Bronchial epithelial cell (primary cell): ENCODE measurements at regions not wholly inside any gene's neighbourhood (a gene's known extent, or its start where the extent isn't known, plus 50 kb on each side); places are given as distances from the start of the nearest gene placed in this dataset.

Experiments used
- DNase-seq: peaks from one replicate; pipeline ENCODE4 v3.0.0-alpha.2; 2010; ENCODE audit warnings: low read depth
- FAIRE-seq: peaks from 2 replicates; lab custom pipeline; 2011; peaks lifted over from hg19 to GRCh38; lab: Jason Lieb, UNC
- H3K27me3 ChIP-seq: 2 replicates; pipeline ENCODE4 v1.5.1; 2011; ENCODE audit warnings: low read length; ENCODE audit not compliant: control insufficient read depth, insufficient read depth
- H3K36me3 ChIP-seq: 2 replicates; pipeline ENCODE4 v1.5.1; 2011; ENCODE audit warnings: low read length; ENCODE audit not compliant: control insufficient read depth, insufficient read depth
- H3K4me3 ChIP-seq: 2 replicates; pipeline ENCODE4 v1.5.1; 2011; ENCODE audit warnings: mild to moderate bottlenecking, low read depth, low read length, control low read depth
- TF ChIP-seq, protein P1 (sequence below): IDR thresholded peaks from 2 replicates; pipeline ENCODE4 v1.5.1; 2011; ENCODE audit warnings: mild to moderate bottlenecking, moderate library complexity, low read length, control low read depth, inconsistent platforms; ENCODE audit not compliant: insufficient read depth, severe bottlenecking

GRCh38 chr20:12014736-12015135 is 97.0 kb downstream of the BTBD3 start:
- TF ChIP-seq, protein P1, sequence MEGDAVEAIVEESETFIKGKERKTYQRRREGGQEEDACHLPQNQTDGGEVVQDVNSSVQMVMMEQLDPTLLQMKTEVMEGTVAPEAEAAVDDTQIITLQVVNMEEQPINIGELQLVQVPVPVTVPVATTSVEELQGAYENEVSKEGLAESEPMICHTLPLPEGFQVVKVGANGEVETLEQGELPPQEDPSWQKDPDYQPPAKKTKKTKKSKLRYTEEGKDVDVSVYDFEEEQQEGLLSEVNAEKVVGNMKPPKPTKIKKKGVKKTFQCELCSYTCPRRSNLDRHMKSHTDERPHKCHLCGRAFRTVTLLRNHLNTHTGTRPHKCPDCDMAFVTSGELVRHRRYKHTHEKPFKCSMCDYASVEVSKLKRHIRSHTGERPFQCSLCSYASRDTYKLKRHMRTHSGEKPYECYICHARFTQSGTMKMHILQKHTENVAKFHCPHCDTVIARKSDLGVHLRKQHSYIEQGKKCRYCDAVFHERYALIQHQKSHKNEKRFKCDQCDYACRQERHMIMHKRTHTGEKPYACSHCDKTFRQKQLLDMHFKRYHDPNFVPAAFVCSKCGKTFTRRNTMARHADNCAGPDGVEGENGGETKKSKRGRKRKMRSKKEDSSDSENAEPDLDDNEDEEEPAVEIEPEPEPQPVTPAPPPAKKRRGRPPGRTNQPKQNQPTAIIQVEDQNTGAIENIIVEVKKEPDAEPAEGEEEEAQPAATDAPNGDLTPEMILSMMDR, result no peak
- Histone ChIP-seq H3K4me3 (no peak overlapping the region), H3K27me3 (no peaks in the 10 kb centered on the region), H3K36me3 (no peaks in the 10 kb centered on the region)
- DNase-seq (no peak), FAIRE-seq (no peak)

- FAIRE-seq (no peak), DNase-seq (no peak)
- H3K4me3 ChIP-seq, result no peak overlapping the region
- no peaks in the 10 kb centered on the region for H3K36me3 ChIP-seq
- no peaks in the 10 kb centered on the region for H3K27me3 ChIP-seq
- TF ChIP-seq, protein P1, result no peak
Observed at GRCh38 chr20:12016291-12016690, 98.6 kb downstream of the BTBD3 start.

GRCh38 chr20:12019715-12020114 is 102.0 kb downstream of the BTBD3 start:
- DNase-seq (no peak), FAIRE-seq (no peak)
- TF ChIP-seq, protein P1, result no peak

GRCh38 chr20:12020846-12021245 is 103.2 kb downstream of the BTBD3 start:
- no peaks in the 10 kb centered on the region for H3K27me3 ChIP-seq
- no peak for FAIRE-seq

More at GRCh38 chr20:12019715-12020114, 102.0 kb downstream of the BTBD3 start:
- Histone ChIP-seq H3K27me3 (no peaks in the 10 kb centered on the region), H3K36me3 (no peaks in the 10 kb centered on the region), H3K4me3 (no peak overlapping the region)

DNA sequence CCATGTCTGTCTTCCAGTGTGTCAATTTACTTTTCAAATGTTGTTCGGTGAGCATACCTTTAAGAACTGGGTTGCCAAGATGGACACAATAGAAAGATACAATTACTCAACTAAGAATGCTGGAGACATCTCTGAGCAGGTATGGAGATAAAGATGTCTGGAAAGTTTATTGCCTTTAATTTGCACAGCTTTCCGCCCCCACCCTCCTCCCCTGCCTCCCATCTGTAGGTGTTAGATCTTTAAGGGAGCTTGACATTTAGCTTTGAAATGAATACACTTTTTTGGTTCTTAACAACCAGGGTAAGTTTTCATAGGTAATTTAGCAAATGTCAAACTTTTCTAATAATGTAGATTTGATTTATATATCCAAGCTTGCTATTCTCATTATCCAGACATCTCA is 104.4 kb downstream of the BTBD3 start:
- H3K27me3 ChIP-seq, result no peaks in the 10 kb centered on the region
- DNase-seq (no peak), FAIRE-seq (no peak)
- H3K36me3 ChIP-seq, result no peaks in the 10 kb centered on the region
- TF ChIP-seq, protein P1, result no peak
- H3K4me3 ChIP-seq, result no peak overlapping the region

More at GRCh38 chr20:12020846-12021245, 103.2 kb downstream of the BTBD3 start:
- Histone ChIP-seq H3K36me3 (no peaks in the 10 kb centered on the region), H3K4me3 (no peak overlapping the region)
- DNase-seq, result no peak
- TF ChIP-seq, protein P1, result no peak

DNA sequence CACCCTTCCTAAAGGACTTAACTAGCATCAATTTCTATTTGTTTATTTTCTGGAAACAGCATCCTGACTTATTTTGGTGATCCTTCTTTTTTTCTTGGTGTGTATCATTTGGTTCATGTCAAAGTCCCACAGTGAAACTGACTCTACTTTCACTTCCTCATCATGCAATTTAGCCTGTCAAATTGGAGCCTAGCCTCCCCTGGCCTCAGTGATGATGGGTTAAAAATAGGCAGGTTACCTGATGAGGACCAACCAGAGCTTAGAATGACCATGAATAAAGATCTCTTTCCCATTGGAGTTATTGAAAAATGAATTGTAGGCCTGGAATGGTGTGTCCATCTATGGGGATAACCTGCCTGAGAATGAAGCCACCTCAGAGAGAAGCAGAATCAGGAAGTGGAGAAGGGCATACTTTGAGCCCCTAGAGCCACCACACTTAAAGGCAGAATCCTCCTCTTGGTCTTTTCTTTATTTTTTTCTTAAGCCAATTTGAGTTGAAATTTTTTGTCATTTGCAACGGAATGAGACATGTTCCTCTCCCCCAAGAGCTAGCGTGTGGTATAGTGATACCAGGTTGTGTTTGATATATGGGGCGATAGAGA is 105.6 kb downstream of the BTBD3 start:
- no peak for FAIRE-seq
- TF ChIP-seq, protein P1, result no peak
- no peaks in the 10 kb centered on the region for H3K36me3 ChIP-seq
- H3K27me3 ChIP-seq, result no peaks in the 10 kb centered on the region
- no peak overlapping the region for H3K4me3 ChIP-seq
- no peak for DNase-seq
